HepG2 (cell line): ENCODE measurements at regions not wholly inside any gene's neighbourhood (a gene's known extent, or its start where the extent isn't known, plus 50 kb on each side); places are given as distances from the start of the nearest gene placed in this dataset.

Experiments
- ATAC-seq: fragments of 200-7000 bp; cut with Tn5 transposase; 3 replicates; pipeline ENCODE4 v1.9.1; 2020; ENCODE audit warnings: mild to moderate bottlenecking, moderate library complexity
- BruUV-seq: library from RNA; stranded (reverse); fragments of 400-500 nt; replicated peaks from 2 replicates; lab custom pipeline; 2021; lab: Mats Ljungman, UMichigan
- CTCF ChIA-PET: fragments of 300-600 bp; formaldehyde crosslinking; extraction: SDS; loops from one replicate; lab custom pipeline; 2021; ENCODE audit warnings: low total read pairs, inconsistent platforms, low intra/inter-chr PET ratio; lab: Yijun Ruan, JAX
- POLR2A ChIA-PET: fragments of 350-600 bp; sonication (Branson Sonifier 250); formaldehyde crosslinking; loops from one replicate; lab custom pipeline; 2020; ENCODE audit warnings: antibody characterized with exemption, inconsistent platforms; lab: Yijun Ruan, JAX
- DNase-seq: peaks from one replicate; pipeline ENCODE4 v3.0.0-alpha.2; 2015; ENCODE audit warnings: low spot score
- FAIRE-seq: peaks from 3 replicates; lab custom pipeline; 2011; peaks lifted over from hg19 to GRCh38; lab: Jason Lieb, UNC
- H2AFZ ChIP-seq: one replicate; pipeline ENCODE4 v1.6.1; 2011; ENCODE audit warnings: low read length, inconsistent platforms
- H3K27ac ChIP-seq: fragments of 300-600 bp; 3 replicates; pipeline ENCODE4 v1.8.0; 2011; ENCODE audit warnings: mixed run types, mild to moderate bottlenecking, mixed read lengths, low read length, inconsistent platforms; ENCODE audit not compliant: insufficient read depth; ENCODE audit errors: extremely low read length
- H3K27me3 ChIP-seq, 2 experiments: fragments of 200-600 bp in 1 of 2; 2 replicates in 1 of 2; 3 replicates in 1 of 2; pipeline versions ENCODE4 v1.6.0 to v1.8.0; 2011; ENCODE audit warnings: low read length in 2 of 2, mild to moderate bottlenecking in 2 of 2, moderate library complexity in 2 of 2, inconsistent platforms in 1 of 2; ENCODE audit not compliant: insufficient read depth in 2 of 2, control insufficient read depth in 1 of 2
- H3K36me3 ChIP-seq, 2 experiments: fragments of 200-600 bp in 1 of 2; replicated peaks in 1 of 2; 2 replicates in 1 of 2; 3 replicates in 1 of 2; pipeline versions ENCODE4 v1.5.1 to v1.8.0; 2011; ENCODE audit warnings: low read length in 2 of 2, inconsistent platforms in 1 of 2; ENCODE audit not compliant: insufficient read depth in 2 of 2, control insufficient read depth in 1 of 2
- H3K4me1 ChIP-seq: 2 replicates; pipeline ENCODE4 v1.5.1; 2012; ENCODE audit warnings: low read length, inconsistent platforms; ENCODE audit not compliant: insufficient read depth
- H3K4me2 ChIP-seq: 2 replicates; pipeline ENCODE4 v1.6.0; 2011; ENCODE audit warnings: low read depth, low read length, inconsistent platforms
- H3K4me3 ChIP-seq, 3 experiments: fragments of 200-600 bp in 1 of 3; sonication (generic), shearing (Covaris generic) in 1 of 3; replicated peaks in 1 of 3; 2 replicates each; pipeline ENCODE4 v1.5.1; 2011 to 2016; ENCODE audit warnings: low read length in 3 of 3, inconsistent platforms in 2 of 3, low read depth in 2 of 3, mild to moderate bottlenecking in 2 of 3, control low read depth in 1 of 3, mixed read lengths in 1 of 3; ENCODE audit not compliant: insufficient read depth in 1 of 3
- H3K79me2 ChIP-seq: one replicate; pipeline ENCODE4 v1.6.1; 2011; ENCODE audit warnings: low read length, inconsistent platforms; ENCODE audit not compliant: insufficient read depth
- H3K9ac ChIP-seq: 2 replicates; pipeline ENCODE4 v1.6.0; 2011; ENCODE audit warnings: mild to moderate bottlenecking, low read depth, low read length, inconsistent platforms; ENCODE audit not compliant: insufficient read depth
- H3K9me3 ChIP-seq: 2 replicates; pipeline ENCODE4 v1.5.1; 2012; ENCODE audit warnings: mild to moderate bottlenecking, low read length
- H4K20me1 ChIP-seq: 2 replicates; pipeline ENCODE4 v1.6.0; 2011; ENCODE audit warnings: inconsistent platforms, mild to moderate bottlenecking, low read length, moderate library complexity; ENCODE audit not compliant: insufficient read depth
- AHR ChIP-seq: IDR thresholded peaks from 2 replicates; pipeline ENCODE4 v1.6.1; 2018; ENCODE audit warnings: missing genetic modification reagents, missing compliant biosample characterization
- ATM ChIP-seq: fragments of 450-650 bp; IDR thresholded peaks from 2 replicates; pipeline ENCODE4 v1.7.1; 2017; ENCODE audit warnings: mild to moderate bottlenecking, borderline replicate concordance
- GABPA ChIP-seq, 2 experiments: IDR thresholded peaks; 2 replicates each; pipeline ENCODE4 v1.6.1; 2011 to 2016; ENCODE audit warnings: low read depth in 2 of 2, low read length in 1 of 2, missing biosample characterization in 1 of 2, missing genetic modification characterization in 1 of 2
- HHEX ChIP-seq: IDR thresholded peaks from 2 replicates; pipeline ENCODE4 v1.6.1; 2016; ENCODE audit warnings: control low read depth
- KDM2A ChIP-seq: sonication (generic); formaldehyde crosslinking; IDR thresholded peaks from 2 replicates; pipeline ENCODE4 v1.4.0; 2020; ENCODE audit warnings: low read depth, missing genetic modification reagents, borderline replicate concordance
- PITX1 ChIP-seq: sonication (generic); formaldehyde crosslinking; IDR thresholded peaks from 2 replicates; pipeline ENCODE4 v1.5.1; 2020; ENCODE audit warnings: mild to moderate bottlenecking, missing genetic modification reagents
- SMAD9 ChIP-seq: sonication (generic); formaldehyde crosslinking; IDR thresholded peaks from 2 replicates; pipeline ENCODE4 v1.5.1; 2020; ENCODE audit warnings: mild to moderate bottlenecking, missing genetic modification reagents
- SMC3 ChIP-seq: IDR thresholded peaks from 2 replicates; pipeline ENCODE4 v1.6.1; 2011; ENCODE audit warnings: low read length, improper control_type of control experiment
- SOX5 ChIP-seq: IDR thresholded peaks from 2 replicates; pipeline ENCODE4 v1.6.1; 2016; ENCODE audit warnings: borderline replicate concordance
- ZFP36L1 ChIP-seq: sonication (generic); formaldehyde crosslinking; IDR thresholded peaks from 2 replicates; pipeline ENCODE4 v1.8.0; 2022; ENCODE audit warnings: mild to moderate bottlenecking, missing genetic modification reagents, moderate library complexity
- ZFP62 ChIP-seq: sonication (generic); formaldehyde crosslinking; IDR thresholded peaks from 2 replicates; pipeline ENCODE4 v1.4.0; 2020; ENCODE audit warnings: missing genetic modification reagents
- ZNF24 ChIP-seq: fragments of 450-650 bp; IDR thresholded peaks from 2 replicates; pipeline ENCODE4 v1.6.1; 2017; ENCODE audit warnings: antibody characterized with exemption, mild to moderate bottlenecking
- ZNF251 ChIP-seq: sonication (generic); formaldehyde crosslinking; IDR thresholded peaks from 2 replicates; pipeline ENCODE4 v1.9.0; 2021; ENCODE audit warnings: mild to moderate bottlenecking, missing genetic modification reagents
- ZNF350 ChIP-seq: sonication (generic); formaldehyde crosslinking; IDR thresholded peaks from 2 replicates; pipeline ENCODE4 v1.4.0; 2020; ENCODE audit warnings: mild to moderate bottlenecking, low read depth, missing genetic modification reagents, borderline replicate concordance
- ZNF570 ChIP-seq: sonication (generic); formaldehyde crosslinking; IDR thresholded peaks from 2 replicates; pipeline ENCODE4 v1.4.0; 2020; ENCODE audit warnings: mild to moderate bottlenecking, missing genetic modification reagents, borderline replicate concordance
- ZNF644 ChIP-seq: IDR thresholded peaks from 2 replicates; pipeline ENCODE4 v1.6.1; 2016; ENCODE audit warnings: low read depth
- ZNF747 ChIP-seq: sonication (generic); formaldehyde crosslinking; IDR thresholded peaks from 2 replicates; pipeline ENCODE4 v1.8.1; 2023; ENCODE audit warnings: missing genetic modification reagents, mild to moderate bottlenecking, borderline replicate concordance
- ZNF891 ChIP-seq: sonication (generic); formaldehyde crosslinking; IDR thresholded peaks from 2 replicates; pipeline ENCODE4 v1.5.0; 2020; ENCODE audit warnings: mild to moderate bottlenecking, missing genetic modification reagents
- ZSCAN30 ChIP-seq: sonication (generic); formaldehyde crosslinking; IDR thresholded peaks from 2 replicates; pipeline ENCODE4 v1.5.0; 2020; ENCODE audit warnings: mild to moderate bottlenecking, missing genetic modification reagents
- WGBS: methylation state at CpG from one replicate; pipeline ENCODE4 v1.1.6; 2017; ENCODE audit warnings: low lambda C conversion rate; 5-methylcytosine and 5-hydroxymethylcytosine counted together
- in situ Hi-C: cut with HindIII; loops from 2 replicates; pipeline ENCODE4 v1.10.0; 2017; ENCODE audit warnings: low pct_unique_long_range_greater_than_20kb; ENCODE audit not compliant: extremely low pct_ligation_motif_present
- intact Hi-C: fragments of 100-400 bp; cut with micrococcal nuclease; formaldehyde crosslinking; loops from one replicate; pipeline ENCODE4 v1.10.0; 2022; ENCODE audit not compliant: unreplicated experiment
- TF ChIP-seq, protein P1 (sequence below): IDR thresholded peaks from 2 replicates; pipeline ENCODE4 v1.6.1; 2016; ENCODE audit warnings: missing genetic modification reagents, missing compliant biosample characterization
- TF ChIP-seq, protein P2 (sequence below): sonication (generic); formaldehyde crosslinking; IDR thresholded peaks from 2 replicates; pipeline ENCODE4 v1.5.0; 2020; ENCODE audit warnings: mild to moderate bottlenecking, missing genetic modification reagents, moderate library complexity
- TF ChIP-seq, protein P3 (sequence below): conservative IDR thresholded peaks from 2 replicates; pipeline ENCODE4 v1.6.1; 2018; ENCODE audit warnings: missing genetic modification reagents

GRCh38 chr4:98786866-98787265 is 128.5 kb upstream of the TSPAN5 start (continued):
- TF ChIP-seq, protein P1, sequence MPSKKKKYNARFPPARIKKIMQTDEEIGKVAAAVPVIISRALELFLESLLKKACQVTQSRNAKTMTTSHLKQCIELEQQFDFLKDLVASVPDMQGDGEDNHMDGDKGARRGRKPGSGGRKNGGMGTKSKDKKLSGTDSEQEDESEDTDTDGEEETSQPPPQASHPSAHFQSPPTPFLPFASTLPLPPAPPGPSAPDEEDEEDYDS = no peak
- TF ChIP-seq ZNF251 (no peak), SMC3 (no peak; the same call in 1 of the 2 replicates), KDM2A (no peak), GABPA (IDR thresholded peaks at IDR 0.05; ENCODE audit: low read depth, low read length) (no peak), GABPA (CRISPR knock-in tag; IDR thresholded peaks at IDR 0.05; ENCODE audit: low read depth) (peak; percentile 48; the same call in 1 of the 2 replicates), ZNF24 (no peak), ZFP36L1 (no peak)
- TF ChIP-seq, protein P2, sequence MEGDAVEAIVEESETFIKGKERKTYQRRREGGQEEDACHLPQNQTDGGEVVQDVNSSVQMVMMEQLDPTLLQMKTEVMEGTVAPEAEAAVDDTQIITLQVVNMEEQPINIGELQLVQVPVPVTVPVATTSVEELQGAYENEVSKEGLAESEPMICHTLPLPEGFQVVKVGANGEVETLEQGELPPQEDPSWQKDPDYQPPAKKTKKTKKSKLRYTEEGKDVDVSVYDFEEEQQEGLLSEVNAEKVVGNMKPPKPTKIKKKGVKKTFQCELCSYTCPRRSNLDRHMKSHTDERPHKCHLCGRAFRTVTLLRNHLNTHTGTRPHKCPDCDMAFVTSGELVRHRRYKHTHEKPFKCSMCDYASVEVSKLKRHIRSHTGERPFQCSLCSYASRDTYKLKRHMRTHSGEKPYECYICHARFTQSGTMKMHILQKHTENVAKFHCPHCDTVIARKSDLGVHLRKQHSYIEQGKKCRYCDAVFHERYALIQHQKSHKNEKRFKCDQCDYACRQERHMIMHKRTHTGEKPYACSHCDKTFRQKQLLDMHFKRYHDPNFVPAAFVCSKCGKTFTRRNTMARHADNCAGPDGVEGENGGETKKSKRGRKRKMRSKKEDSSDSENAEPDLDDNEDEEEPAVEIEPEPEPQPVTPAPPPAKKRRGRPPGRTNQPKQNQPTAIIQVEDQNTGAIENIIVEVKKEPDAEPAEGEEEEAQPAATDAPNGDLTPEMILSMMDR (CRISPR knock-in tag) = peak; percentile 49

GRCh38 chr4:98784947-98785706 is 126.7 kb upstream of the TSPAN5 start:
- Histone ChIP-seq H3K27ac (no peak overlapping the region), H3K9me3 (no peaks in the 10 kb centered on the region), H3K36me3 (no peaks in the 10 kb centered on the region), H2AFZ (no peak overlapping the region), H3K4me3 (no peak overlapping the region), H3K4me2 (no peak overlapping the region), H4K20me1 (no peaks in the 10 kb centered on the region), H3K4me1 (0 out of 2 replicates have a peak, but pooled peaks cover 3% of the 10 kb centered on the region), H3K27me3 (no peaks in the 10 kb centered on the region), H3K9ac (no peak overlapping the region), H3K79me2 (no peaks in the 10 kb centered on the region)
- 38% methylated on average over 4 of the region's 4 CpGs for WGBS
- in situ Hi-C loops = no loop called here
- FAIRE-seq (no peak), DNase-seq (no peak), ATAC-seq (no peak)
- intact Hi-C loops = no loop called here
- ChIA-PET CTCF (no interaction called here), POLR2A (no interaction called here)
- no TSS peak for BruUV-seq
- TF ChIP-seq PITX1 (CRISPR knock-in tag) = no peak
- TF ChIP-seq ZNF747 (CRISPR knock-in tag) = no peak
- TF ChIP-seq SOX5 (CRISPR knock-in tag) = no peak
- TF ChIP-seq SMAD9 (CRISPR knock-in tag) = no peak
- TF ChIP-seq, protein P3, sequence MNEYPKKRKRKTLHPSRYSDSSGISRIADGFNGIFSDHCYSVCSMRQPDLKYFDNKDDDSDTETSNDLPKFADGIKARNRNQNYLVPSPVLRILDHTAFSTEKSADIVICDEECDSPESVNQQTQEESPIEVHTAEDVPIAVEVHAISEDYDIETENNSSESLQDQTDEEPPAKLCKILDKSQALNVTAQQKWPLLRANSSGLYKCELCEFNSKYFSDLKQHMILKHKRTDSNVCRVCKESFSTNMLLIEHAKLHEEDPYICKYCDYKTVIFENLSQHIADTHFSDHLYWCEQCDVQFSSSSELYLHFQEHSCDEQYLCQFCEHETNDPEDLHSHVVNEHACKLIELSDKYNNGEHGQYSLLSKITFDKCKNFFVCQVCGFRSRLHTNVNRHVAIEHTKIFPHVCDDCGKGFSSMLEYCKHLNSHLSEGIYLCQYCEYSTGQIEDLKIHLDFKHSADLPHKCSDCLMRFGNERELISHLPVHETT (CRISPR knock-in tag) = no peak
- TF ChIP-seq ZNF350 (CRISPR knock-in tag) = no peak
- TF ChIP-seq AHR (CRISPR knock-in tag) = no peak
- no peak for TF ChIP-seq ZNF644 (CRISPR knock-in tag)
- TF ChIP-seq ATM = no peak
- no peak for TF ChIP-seq ZFP62
- TF ChIP-seq ZNF891 (CRISPR knock-in tag) = no peak
- no peak for TF ChIP-seq ZSCAN30
- TF ChIP-seq HHEX (CRISPR knock-in tag) = no peak
- no peak for TF ChIP-seq ZNF570
